ENCODE measurements at regions not wholly inside any gene's neighbourhood (a gene's known extent, or its start where the extent isn't known, plus 50 kb on each side); places are given as distances from the start of the nearest gene placed in this dataset.

DNA sequence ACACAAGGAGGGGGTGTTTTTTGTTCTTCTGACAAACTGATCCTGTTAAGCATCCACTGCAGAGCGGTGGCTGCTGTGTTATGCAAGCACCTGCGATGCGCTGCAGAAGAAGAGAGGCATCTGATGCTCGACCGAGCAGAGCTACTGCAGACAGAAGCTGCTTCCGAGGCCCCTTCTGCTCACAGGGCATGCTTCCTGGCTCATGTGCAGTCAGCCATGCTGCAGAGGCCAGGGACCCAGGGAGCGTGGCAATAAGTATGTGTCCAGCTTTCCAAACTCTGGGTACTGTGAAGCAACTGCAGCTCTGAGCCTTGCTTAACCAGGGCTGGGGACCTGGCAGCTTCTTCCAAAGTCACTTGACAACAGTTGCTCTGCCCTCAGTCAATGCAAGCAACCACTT, 448.6 kb upstream of the RBFOX1 start:
- no peak overlapping the region for H3K4me3 ChIP-seq
- no peak overlapping the region for H3K9ac ChIP-seq
- H3K4me2 ChIP-seq (ENCODE audit: unreplicated experiment): no peak overlapping the region
- H3K9me3 ChIP-seq (ENCODE audit: low read depth): no peaks in the 10 kb centered on the region
- 20 to 27% methylated on average over 7 of the region's 7 CpGs for WGBS, 2 experiments (ENCODE audit: low coverage in 1 of 2, low lambda C conversion rate in 2 of 2, missing lambda C conversion rate in 2 of 2)
- no peaks in the 10 kb centered on the region for H4K20me1 ChIP-seq (ENCODE audit: insufficient read depth)
- in situ Hi-C loops (cut with MboI): no loop called here
- H3K36me3 ChIP-seq (ENCODE audit: low read depth): no peaks in the 10 kb centered on the region
- no peaks in the 10 kb centered on the region for H3K79me2 ChIP-seq (ENCODE audit: insufficient read depth)
- H3F3A ChIP-seq (ENCODE audit: insufficient read depth): no peaks in the 10 kb centered on the region
- DNase-seq: no peak
- H3K27me3 ChIP-seq (replicated peaks; ENCODE audit: insufficient read depth): no peaks in the 10 kb centered on the region
- no peaks in the 10 kb centered on the region for H3K9me2 ChIP-seq (ENCODE audit: insufficient read depth)
- H3K4me1 ChIP-seq (ENCODE audit: insufficient read depth): no peaks in the 10 kb centered on the region
- TF ChIP-seq EZH2phosphoT487 (IDR thresholded peaks at IDR 0.05; ENCODE audit: insufficient read depth, low read depth): no peak
- TF ChIP-seq EZH2 (IDR thresholded peaks at IDR 0.05; ENCODE audit: insufficient read depth, poor library complexity, severe bottlenecking): no peak
- H3K27ac ChIP-seq: no peak overlapping the region
- no peak overlapping the region for H2AFZ ChIP-seq

DNA sequence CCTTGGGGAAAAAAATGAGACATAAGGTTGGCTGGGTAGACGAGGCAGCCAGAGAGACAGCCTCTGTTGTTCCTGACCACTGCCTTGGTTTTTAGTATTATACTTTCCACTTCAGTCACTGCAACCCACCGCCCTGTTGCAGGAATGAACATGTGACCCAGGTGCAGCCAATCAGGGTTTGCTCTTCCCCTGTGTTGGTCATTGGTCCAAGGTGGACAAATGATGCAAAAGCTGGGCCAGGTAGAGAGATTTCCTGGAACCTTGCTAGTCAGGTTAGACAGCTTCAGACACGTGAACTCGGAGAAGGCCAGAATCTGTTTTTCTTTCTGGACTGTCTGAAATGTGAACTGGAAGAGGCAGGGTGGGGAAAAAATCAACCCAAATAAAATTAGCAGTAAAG, 452.4 kb upstream of the RBFOX1 start:
- DNase-seq: no peak
- WGBS, 2 experiments (ENCODE audit: low coverage in 1 of 2, low lambda C conversion rate in 2 of 2, missing lambda C conversion rate in 2 of 2): 24 to 25% methylated on average over 4 of the region's 4 CpGs
- in situ Hi-C loops (cut with MboI): no loop called here

DNA sequence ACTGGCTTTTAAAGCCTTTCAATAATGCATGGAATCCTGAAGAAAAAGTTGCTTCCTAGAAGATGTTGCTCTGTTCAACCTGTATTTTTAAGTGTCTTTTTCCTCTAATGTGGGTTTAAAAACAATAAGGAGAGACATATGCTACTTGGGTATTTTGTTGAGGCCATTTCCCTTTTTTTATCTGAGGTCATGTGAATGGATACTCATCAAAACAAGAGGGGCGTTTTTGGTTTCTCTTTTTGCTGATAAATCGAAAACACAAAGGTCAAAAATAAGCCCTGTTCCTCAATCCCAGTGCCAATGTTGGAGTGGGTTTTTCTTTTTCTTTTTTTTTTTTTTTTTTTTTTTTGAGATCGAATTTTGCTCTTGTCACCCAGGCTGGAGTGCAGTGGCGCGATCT, 468.0 kb upstream of the RBFOX1 start:
- no peak for TF ChIP-seq EZH2phosphoT487 (IDR thresholded peaks at IDR 0.05; ENCODE audit: insufficient read depth, low read depth)
- TF ChIP-seq EZH2 (IDR thresholded peaks at IDR 0.05; ENCODE audit: insufficient read depth, poor library complexity, severe bottlenecking): no peak
- in situ Hi-C loops (cut with MboI): no loop called here
- Histone ChIP-seq H3K79me2 (ENCODE audit: insufficient read depth) (no peaks in the 10 kb centered on the region), H3K4me3 (no peak overlapping the region), H3K9me2 (ENCODE audit: insufficient read depth) (no peaks in the 10 kb centered on the region), H3K4me2 (ENCODE audit: unreplicated experiment) (no peak overlapping the region), H3K4me1 (ENCODE audit: insufficient read depth) (no peaks in the 10 kb centered on the region), H4K20me1 (ENCODE audit: insufficient read depth) (no peaks in the 10 kb centered on the region), H3K27ac (no peak overlapping the region), H3K9ac (no peak overlapping the region), H3K36me3 (ENCODE audit: low read depth) (no peaks in the 10 kb centered on the region), H3K9me3 (ENCODE audit: low read depth) (no peaks in the 10 kb centered on the region), H3K27me3 (replicated peaks; ENCODE audit: insufficient read depth) (no peaks in the 10 kb centered on the region), H2AFZ (no peak overlapping the region), H3F3A (ENCODE audit: insufficient read depth) (no peaks in the 10 kb centered on the region)
- DNase-seq: no peak
- 31 to 38% methylated on average over 5 of the region's 5 CpGs for WGBS, 2 experiments (ENCODE audit: low coverage in 1 of 2, low lambda C conversion rate in 2 of 2, missing lambda C conversion rate in 2 of 2)

More for the DNA sequence above, 452.4 kb upstream of the RBFOX1 start:
- no peak overlapping the region for H3K27ac ChIP-seq
- no peaks in the 10 kb centered on the region for H3K27me3 ChIP-seq (replicated peaks; ENCODE audit: insufficient read depth)
- no peak overlapping the region for H3K9ac ChIP-seq
- no peaks in the 10 kb centered on the region for H3F3A ChIP-seq (ENCODE audit: insufficient read depth)
- H4K20me1 ChIP-seq (ENCODE audit: insufficient read depth): no peaks in the 10 kb centered on the region
- no peaks in the 10 kb centered on the region for H3K4me1 ChIP-seq (ENCODE audit: insufficient read depth)
- H3K4me2 ChIP-seq (ENCODE audit: unreplicated experiment): no peak overlapping the region
- no peaks in the 10 kb centered on the region for H3K36me3 ChIP-seq (ENCODE audit: low read depth)
- no peak overlapping the region for H2AFZ ChIP-seq
- H3K9me2 ChIP-seq (ENCODE audit: insufficient read depth): no peaks in the 10 kb centered on the region
- H3K79me2 ChIP-seq (ENCODE audit: insufficient read depth): no peaks in the 10 kb centered on the region
- no peaks in the 10 kb centered on the region for H3K9me3 ChIP-seq (ENCODE audit: low read depth)
- H3K4me3 ChIP-seq: no peak overlapping the region
- TF ChIP-seq EZH2phosphoT487 (IDR thresholded peaks at IDR 0.05; ENCODE audit: insufficient read depth, low read depth) (no peak), EZH2 (IDR thresholded peaks at IDR 0.05; ENCODE audit: insufficient read depth, poor library complexity, severe bottlenecking) (no peak)

DNA sequence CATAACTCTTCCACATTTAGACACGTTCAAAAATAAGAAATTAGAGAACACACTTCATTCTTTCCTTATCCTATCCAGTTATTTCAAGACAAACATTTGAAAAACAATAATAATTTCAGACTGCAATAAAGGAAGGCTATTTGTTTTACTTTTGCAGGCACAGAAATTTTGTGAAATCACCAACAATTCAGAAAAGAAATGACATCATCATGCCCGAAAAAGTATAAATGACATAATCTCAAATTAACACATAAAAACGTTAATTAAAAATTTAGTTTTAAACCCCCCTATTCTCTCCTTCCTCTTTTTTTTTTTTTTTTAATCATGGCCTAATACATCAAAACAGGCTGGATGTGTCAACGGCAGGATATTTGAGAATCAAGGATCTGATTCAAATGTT, 468.4 kb upstream of the RBFOX1 start:
- no peak for DNase-seq
- TF ChIP-seq EZH2phosphoT487 (IDR thresholded peaks at IDR 0.05; ENCODE audit: insufficient read depth, low read depth) (no peak), EZH2 (IDR thresholded peaks at IDR 0.05; ENCODE audit: insufficient read depth, poor library complexity, severe bottlenecking) (no peak)
- H3K9me2 ChIP-seq (ENCODE audit: insufficient read depth): no peaks in the 10 kb centered on the region
- WGBS, 2 experiments (ENCODE audit: low coverage in 1 of 2, low lambda C conversion rate in 2 of 2, missing lambda C conversion rate in 2 of 2): 8 to 18% methylated on average over 4 of the region's 4 CpGs
- no peak overlapping the region for H2AFZ ChIP-seq
- H3K27ac ChIP-seq: no peak overlapping the region
- in situ Hi-C loops (cut with MboI): no loop called here
- no peaks in the 10 kb centered on the region for H3F3A ChIP-seq (ENCODE audit: insufficient read depth)
- H3K9me3 ChIP-seq (ENCODE audit: low read depth): no peaks in the 10 kb centered on the region
- no peak overlapping the region for H3K4me3 ChIP-seq
- no peaks in the 10 kb centered on the region for H3K4me1 ChIP-seq (ENCODE audit: insufficient read depth)
- no peaks in the 10 kb centered on the region for H4K20me1 ChIP-seq (ENCODE audit: insufficient read depth)
- no peak overlapping the region for H3K9ac ChIP-seq
- no peak overlapping the region for H3K4me2 ChIP-seq (ENCODE audit: unreplicated experiment)
- H3K36me3 ChIP-seq (ENCODE audit: low read depth): no peaks in the 10 kb centered on the region
- H3K27me3 ChIP-seq (replicated peaks; ENCODE audit: insufficient read depth): no peaks in the 10 kb centered on the region
- no peaks in the 10 kb centered on the region for H3K79me2 ChIP-seq (ENCODE audit: insufficient read depth)

DNA sequence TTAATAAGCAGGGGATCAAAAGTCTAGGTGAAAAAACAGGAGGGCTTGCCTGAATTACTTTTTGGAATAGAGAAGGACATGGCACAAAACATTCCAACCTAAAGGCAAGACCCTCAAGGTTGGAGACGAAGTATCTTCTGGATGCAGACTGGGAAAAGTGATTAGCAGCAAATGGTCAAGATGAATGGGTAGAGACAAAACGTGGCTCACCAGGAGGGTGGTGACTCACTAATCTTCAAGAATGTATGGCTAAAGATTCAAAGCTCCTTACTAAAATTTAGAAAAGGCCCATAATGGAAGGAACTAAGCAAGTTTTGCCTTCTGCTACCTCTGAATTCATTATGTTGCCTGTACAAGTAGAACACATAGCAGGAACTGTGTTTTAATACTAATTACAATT, 469.5 kb upstream of the RBFOX1 start:
- H3K4me1 ChIP-seq (ENCODE audit: insufficient read depth): no peaks in the 10 kb centered on the region
- in situ Hi-C loops (cut with MboI): no loop called here
- no peak for TF ChIP-seq EZH2 (IDR thresholded peaks at IDR 0.05; ENCODE audit: insufficient read depth, poor library complexity, severe bottlenecking)
- no peak overlapping the region for H3K27ac ChIP-seq
- no peak overlapping the region for H3K4me3 ChIP-seq
- no peak overlapping the region for H3K4me2 ChIP-seq (ENCODE audit: unreplicated experiment)
- 6 to 8% methylated on average over 2 of the region's 2 CpGs for WGBS, 2 experiments (ENCODE audit: low coverage in 1 of 2, low lambda C conversion rate in 2 of 2, missing lambda C conversion rate in 2 of 2)
- H3K36me3 ChIP-seq (ENCODE audit: low read depth): no peaks in the 10 kb centered on the region
- H3F3A ChIP-seq (ENCODE audit: insufficient read depth): no peaks in the 10 kb centered on the region
- H3K9me2 ChIP-seq (ENCODE audit: insufficient read depth): no peaks in the 10 kb centered on the region
- no peak for DNase-seq
- no peaks in the 10 kb centered on the region for H3K27me3 ChIP-seq (replicated peaks; ENCODE audit: insufficient read depth)
- no peaks in the 10 kb centered on the region for H3K79me2 ChIP-seq (ENCODE audit: insufficient read depth)
- H4K20me1 ChIP-seq (ENCODE audit: insufficient read depth): no peaks in the 10 kb centered on the region
- H2AFZ ChIP-seq: no peak overlapping the region
- H3K9ac ChIP-seq: no peak overlapping the region
- no peaks in the 10 kb centered on the region for H3K9me3 ChIP-seq (ENCODE audit: low read depth)

Data from GM23248 (cell line).